Calu3 (cell line): ENCODE measurements at regions not wholly inside any gene's neighbourhood (a gene's known extent, or its start where the extent isn't known, plus 50 kb on each side); places are given as distances from the start of the nearest gene placed in this dataset.

Experiments used
- BruUV-seq: library from RNA; stranded (reverse); fragments of 400-500 nt; replicated peaks from 2 replicates; lab custom pipeline; 2021; lab: Mats Ljungman, UMichigan
- CTCF ChIA-PET: fragments of 300-600 bp; sonication (Branson Sonifier 250); formaldehyde crosslinking; loops from one replicate; lab custom pipeline; 2022; ENCODE audit warnings: antibody characterized with exemption; lab: Charles Lee
- DNase-seq: peaks from one replicate; pipeline ENCODE4 v3.0.0; 2022
- H3K27ac Mint-ChIP-seq: one replicate; pipeline ENCODE4 v1.8.0; 2022; ENCODE audit warnings: mixed read lengths; ENCODE audit not compliant: unreplicated experiment
- H3K27me3 Mint-ChIP-seq: one replicate; pipeline ENCODE4 v1.8.0; 2022; ENCODE audit warnings: mixed read lengths; ENCODE audit not compliant: unreplicated experiment
- H3K36me3 Mint-ChIP-seq: one replicate; pipeline ENCODE4 v1.8.0; 2022; ENCODE audit warnings: mild to moderate bottlenecking, moderate library complexity, mixed read lengths; ENCODE audit not compliant: insufficient read depth, unreplicated experiment
- H3K4me1 Mint-ChIP-seq: one replicate; pipeline ENCODE4 v1.8.0; 2022; ENCODE audit warnings: mild to moderate bottlenecking, low read depth, mixed read lengths; ENCODE audit not compliant: unreplicated experiment
- H3K4me3 Mint-ChIP-seq: one replicate; pipeline ENCODE4 v1.8.0; 2022; ENCODE audit warnings: mild to moderate bottlenecking, low read depth, moderate library complexity, mixed read lengths; ENCODE audit not compliant: unreplicated experiment
- H3K9me3 Mint-ChIP-seq: one replicate; pipeline ENCODE4 v1.8.0; 2022; ENCODE audit warnings: low read depth, mixed read lengths; ENCODE audit not compliant: unreplicated experiment
- intact Hi-C: fragments of 100-400 bp; cut with micrococcal nuclease; formaldehyde crosslinking; loops from one replicate; pipeline ENCODE4 v1.10.0; 2022; ENCODE audit not compliant: unreplicated experiment
- TF ChIP-seq, protein P1 (sequence below): fragments of 200-600 bp; IDR thresholded peaks from one replicate; pipeline ENCODE4 v1.8.0; 2022; ENCODE audit warnings: antibody characterized with exemption; ENCODE audit not compliant: unreplicated experiment

GRCh38 chr4:111869339-111869738, 275.9 kb upstream of the FAM241A start:
- Mint-ChIP-seq H3K9me3 (peaks cover 4% of the 10 kb centered on the region), H3K27ac (no peak overlapping the region), H3K4me3 (no peak overlapping the region), H3K4me1 (no peaks in the 10 kb centered on the region), H3K36me3 (no peaks in the 10 kb centered on the region), H3K27me3 (no peaks in the 10 kb centered on the region)
- intact Hi-C loops = no loop called here
- CTCF ChIA-PET = interaction anchor here (0.6 kb wide), 1 partner anchor 1075 kb away, joined by 5 read pairs; no protein-coding TSS in a partner anchor
- BruUV-seq = no TSS peak
- DNase-seq = no peak
- TF ChIP-seq, protein P1, sequence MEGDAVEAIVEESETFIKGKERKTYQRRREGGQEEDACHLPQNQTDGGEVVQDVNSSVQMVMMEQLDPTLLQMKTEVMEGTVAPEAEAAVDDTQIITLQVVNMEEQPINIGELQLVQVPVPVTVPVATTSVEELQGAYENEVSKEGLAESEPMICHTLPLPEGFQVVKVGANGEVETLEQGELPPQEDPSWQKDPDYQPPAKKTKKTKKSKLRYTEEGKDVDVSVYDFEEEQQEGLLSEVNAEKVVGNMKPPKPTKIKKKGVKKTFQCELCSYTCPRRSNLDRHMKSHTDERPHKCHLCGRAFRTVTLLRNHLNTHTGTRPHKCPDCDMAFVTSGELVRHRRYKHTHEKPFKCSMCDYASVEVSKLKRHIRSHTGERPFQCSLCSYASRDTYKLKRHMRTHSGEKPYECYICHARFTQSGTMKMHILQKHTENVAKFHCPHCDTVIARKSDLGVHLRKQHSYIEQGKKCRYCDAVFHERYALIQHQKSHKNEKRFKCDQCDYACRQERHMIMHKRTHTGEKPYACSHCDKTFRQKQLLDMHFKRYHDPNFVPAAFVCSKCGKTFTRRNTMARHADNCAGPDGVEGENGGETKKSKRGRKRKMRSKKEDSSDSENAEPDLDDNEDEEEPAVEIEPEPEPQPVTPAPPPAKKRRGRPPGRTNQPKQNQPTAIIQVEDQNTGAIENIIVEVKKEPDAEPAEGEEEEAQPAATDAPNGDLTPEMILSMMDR = no peak

GRCh38 chr4:111871802-111872201, 273.5 kb upstream of the FAM241A start:
- no peak overlapping the region for H3K4me3 Mint-ChIP-seq
- H3K27ac Mint-ChIP-seq = no peak overlapping the region
- H3K4me1 Mint-ChIP-seq = no peaks in the 10 kb centered on the region
- H3K36me3 Mint-ChIP-seq = no peaks in the 10 kb centered on the region
- no peaks in the 10 kb centered on the region for H3K27me3 Mint-ChIP-seq
- no TSS peak for BruUV-seq
- no peak for DNase-seq
- TF ChIP-seq, protein P1 = no peak
- intact Hi-C loops = no loop called here
- H3K9me3 Mint-ChIP-seq = peaks cover 3% of the 10 kb centered on the region
- CTCF ChIA-PET = no interaction called here

- H3K9me3 Mint-ChIP-seq = no peaks in the 10 kb centered on the region
- DNase-seq = no peak
- TF ChIP-seq, protein P1 = no peak
- no peaks in the 10 kb centered on the region for H3K36me3 Mint-ChIP-seq
- CTCF ChIA-PET = interaction anchor here (0.7 kb wide), 1 partner anchor 22 kb away, joined by 3 read pairs; no protein-coding TSS in a partner anchor
- no TSS peak for BruUV-seq
- H3K27ac Mint-ChIP-seq = no peak overlapping the region
- no peak overlapping the region for H3K4me3 Mint-ChIP-seq
- intact Hi-C loops = no loop called here
- no peaks in the 10 kb centered on the region for H3K4me1 Mint-ChIP-seq
- no peaks in the 10 kb centered on the region for H3K27me3 Mint-ChIP-seq
Observed at GRCh38 chr4:111873801-111874200, 271.5 kb upstream of the FAM241A start.

DNA sequence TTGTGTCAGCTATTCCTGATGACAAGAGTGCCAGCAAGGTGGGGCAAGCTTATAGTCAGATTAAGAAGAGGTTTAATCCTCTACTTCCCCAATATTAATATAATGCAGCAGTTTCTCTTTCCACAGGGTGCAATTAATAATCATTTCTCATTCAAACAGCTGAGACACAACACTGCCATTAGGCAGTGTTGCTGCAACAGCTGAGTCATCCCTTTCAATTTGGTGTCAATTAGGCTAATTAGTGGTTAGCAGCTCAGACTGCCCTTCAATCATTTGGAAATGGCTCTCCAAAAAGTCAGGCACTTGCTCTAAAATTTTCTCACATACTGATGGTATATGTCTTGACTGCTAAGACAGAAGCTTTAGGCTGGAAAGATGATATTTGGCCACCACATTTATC, 265.7 kb upstream of the FAM241A start:
- Mint-ChIP-seq H3K36me3 (no peaks in the 10 kb centered on the region), H3K27me3 (no peaks in the 10 kb centered on the region), H3K27ac (no peak overlapping the region), H3K4me3 (no peak overlapping the region), H3K4me1 (no peaks in the 10 kb centered on the region), H3K9me3 (no peaks in the 10 kb centered on the region)
- TF ChIP-seq, protein P1 = no peak
- DNase-seq = no peak
- CTCF ChIA-PET = interaction anchor here (0.6 to 0.9 kb wide), 2 partner anchors 24 to 88 kb away, joined by 3 read pairs; no protein-coding TSS in a partner anchor
- intact Hi-C loops = no loop called here
- BruUV-seq = no TSS peak
